NCI-H2227 treated with DMSO at 0.1 percent for 48 hours (cell line): ENCODE measurements at regions not wholly inside any gene's neighbourhood (a gene's known extent, or its start where the extent isn't known, plus 50 kb on each side); places are given as distances from the start of the nearest gene placed in this dataset.
"Not testable (repeated sequence)": the region's sequence is repeated elsewhere in the genome, so short reads cannot be mapped to it uniquely, and the experiment has no call there.

Experiments used
- DNase-seq: peaks from one replicate; lab custom pipeline; 2025; lab: John Stamatoyannopoulos, UW

DNA sequence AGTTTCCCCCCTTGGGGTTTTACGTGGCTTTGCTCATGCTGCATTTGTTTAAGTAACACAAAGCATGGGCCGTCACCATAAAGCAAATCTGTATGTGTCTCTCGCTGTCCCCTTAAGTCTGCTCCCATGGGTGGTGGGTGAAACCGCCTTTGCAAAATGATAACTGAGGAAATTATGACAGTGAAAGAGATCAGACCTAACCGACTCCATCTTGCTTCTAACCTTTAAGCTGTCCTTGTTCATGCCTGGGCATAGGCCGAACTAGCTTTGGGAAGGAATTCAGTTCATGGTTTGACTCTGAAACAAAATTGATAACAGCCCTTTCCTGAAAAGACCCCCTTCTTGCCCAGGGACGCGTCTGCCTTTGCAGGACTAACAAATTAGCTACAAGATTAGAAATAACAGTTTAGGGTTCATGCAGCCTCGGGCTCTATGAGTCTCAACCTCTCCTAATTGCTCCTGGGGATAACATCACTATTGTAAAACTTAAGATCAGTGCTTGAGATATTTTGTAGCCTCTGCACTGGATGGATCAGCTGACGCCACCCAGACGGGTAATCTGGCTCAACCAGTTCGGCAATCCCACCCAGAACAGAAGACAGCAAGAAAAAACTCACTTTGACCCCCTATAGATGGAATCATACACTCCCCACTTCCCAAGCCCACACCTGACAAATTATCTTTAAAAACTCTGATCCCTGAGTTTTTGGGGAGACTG is 623.7 kb downstream of the TYW1 start:
- no peak for DNase-seq

DNA sequence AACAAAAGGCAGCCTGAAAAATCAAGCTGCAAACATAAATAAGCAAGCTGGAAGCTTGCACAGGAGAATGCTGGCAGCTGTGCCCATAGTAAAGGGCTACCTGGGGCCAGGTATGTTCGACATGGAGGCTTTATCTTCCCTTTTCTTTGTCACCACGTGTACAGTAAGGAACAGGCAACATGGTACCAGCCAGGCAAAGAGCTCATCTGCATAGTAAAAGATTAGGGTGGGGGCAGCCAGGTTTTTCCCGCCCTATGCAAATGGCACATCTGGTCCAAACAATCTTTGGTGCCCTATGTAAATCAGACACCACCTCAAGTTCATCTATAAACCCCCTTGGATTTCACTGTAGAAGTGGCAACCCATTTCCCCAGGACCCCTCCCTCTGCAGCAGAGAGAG is 625.1 kb downstream of the TYW1 start:
- no peak for DNase-seq

DNA sequence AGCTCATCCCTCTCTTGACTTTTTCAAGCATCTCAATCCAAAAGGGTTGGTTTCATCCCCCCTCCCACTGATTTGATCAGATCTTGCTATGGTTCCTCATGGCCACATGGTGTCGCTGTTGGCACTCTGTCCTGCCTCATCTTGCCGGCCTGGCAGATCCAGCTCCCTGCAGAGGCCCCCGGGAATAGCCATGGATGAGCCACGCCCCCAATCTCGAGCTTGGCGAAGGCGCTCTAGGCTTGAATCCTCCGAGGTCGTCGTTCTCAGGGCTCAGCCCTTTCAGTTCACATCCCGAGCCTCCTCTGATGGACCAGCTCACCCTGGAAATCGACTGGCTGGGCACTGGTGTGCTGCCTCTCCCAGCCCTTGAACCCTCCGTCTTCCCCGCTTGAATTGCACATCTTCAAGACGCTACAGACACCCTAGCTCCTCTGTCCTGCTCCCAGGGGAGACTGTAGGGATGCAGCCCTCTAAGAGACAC is 628.7 kb downstream of the TYW1 start:
- DNase-seq, result peak; percentile 67

DNA sequence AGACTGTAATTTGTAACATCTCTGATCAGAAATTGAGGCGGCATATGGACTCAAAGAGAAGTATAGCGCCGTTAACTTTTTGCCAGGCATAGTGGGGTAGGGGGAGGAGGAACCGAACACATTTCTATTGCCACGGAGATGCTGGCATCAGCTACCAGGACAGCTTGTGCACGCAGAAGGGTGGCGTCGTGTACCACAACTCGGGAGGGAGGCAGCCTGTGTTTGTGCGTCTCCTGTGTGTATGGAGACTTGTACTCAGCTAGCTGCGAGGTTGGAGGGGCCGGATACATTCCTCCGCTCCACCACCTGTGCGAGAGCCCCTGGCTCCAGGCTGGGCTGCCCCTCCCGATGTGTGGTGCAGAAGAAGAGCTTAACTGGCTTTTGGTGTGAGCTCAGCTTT is 634.8 kb downstream of the TYW1 start:
- no peak for DNase-seq

DNA sequence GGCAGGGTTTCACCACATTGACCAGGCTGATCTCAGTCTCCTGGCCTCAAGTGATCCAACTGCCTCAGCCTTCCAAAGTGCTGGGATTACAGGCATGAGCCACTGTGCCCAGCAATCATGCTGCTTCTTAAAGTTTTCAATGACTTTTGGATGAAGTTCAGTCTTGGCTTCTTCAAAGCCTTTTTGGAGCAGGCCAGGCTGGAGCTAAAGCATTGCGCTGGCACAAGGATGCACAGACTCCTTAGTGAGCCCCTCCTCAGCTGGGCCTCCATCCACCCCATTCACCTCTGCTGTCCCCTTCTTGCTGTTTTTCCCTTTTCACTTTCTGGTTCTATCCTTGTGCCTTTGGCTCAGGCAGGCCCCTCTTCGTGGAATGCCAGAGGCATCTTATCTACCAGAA is 638.6 kb downstream of the TYW1 start:
- no peak for DNase-seq

DNA sequence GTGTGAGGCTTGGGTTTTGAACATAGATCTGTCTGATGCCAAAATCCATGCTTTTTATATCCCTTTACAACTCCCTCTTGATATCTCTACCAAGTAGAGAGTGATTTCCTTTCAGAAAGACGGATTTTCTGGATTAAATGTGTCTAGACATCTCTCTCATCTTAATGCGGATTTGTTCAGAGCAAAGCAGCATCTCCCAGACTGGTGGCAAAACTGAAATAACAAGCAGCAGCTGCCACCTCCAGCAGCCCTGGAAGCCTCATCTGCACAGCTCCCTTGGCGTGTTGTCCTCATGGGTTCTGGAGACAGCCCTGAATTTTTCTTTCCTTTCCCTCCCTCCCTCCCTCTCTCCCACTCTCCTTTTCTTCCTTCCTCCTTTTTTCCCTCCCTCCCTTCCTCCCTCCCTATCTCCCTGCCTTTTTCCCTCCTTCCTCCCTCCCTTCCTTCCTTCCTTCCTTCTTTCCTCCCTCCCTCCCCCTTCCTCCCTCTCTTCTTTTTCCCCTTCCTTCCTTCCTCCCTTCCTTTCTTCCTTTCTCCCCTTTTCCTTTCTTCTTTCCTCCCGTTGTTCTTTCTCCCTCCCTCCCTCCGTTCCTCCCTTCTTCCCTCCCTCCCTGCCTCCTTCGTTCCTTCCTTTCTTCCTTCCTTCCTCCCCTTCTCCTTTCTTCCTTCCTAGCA is 639.9 kb downstream of the TYW1 start:
- DNase-seq, result no peak

DNA sequence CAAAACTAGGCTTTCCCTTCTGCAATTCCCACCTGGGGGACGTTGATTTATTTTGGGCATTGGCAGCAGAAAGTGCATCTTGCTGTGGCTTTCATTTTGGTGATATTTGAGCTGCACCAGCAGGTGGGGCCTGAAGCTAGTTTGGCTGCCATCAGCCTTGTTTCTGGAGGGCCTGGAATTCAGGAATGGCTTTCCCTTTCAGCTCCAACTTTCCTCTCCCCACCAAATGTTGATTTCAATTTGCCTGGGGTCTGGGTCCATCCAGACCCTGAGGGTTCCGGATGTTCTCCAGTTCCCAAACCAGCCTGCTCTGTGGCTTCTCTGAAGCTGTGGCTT is 640.4 kb downstream of the TYW1 start:
- no peak for DNase-seq

DNA sequence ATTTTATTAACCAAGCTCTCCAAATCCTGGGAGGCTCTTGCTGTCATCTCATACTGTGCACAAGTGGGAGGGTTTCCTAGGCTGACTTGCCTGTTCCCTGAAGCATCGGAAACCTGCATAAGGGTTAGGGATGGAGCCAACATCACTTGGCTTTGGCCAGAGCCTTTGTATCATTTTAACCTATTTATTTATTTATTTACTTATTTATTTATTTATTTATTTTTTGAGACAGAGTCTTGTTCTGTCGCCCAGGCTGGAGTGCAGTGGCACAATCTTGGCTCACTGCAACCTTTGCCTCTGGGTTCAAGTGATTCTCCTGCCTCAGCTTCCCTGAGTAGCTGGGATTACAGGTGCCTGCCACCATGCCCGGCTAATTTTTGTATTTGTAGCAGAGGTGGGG is 645.9 kb downstream of the TYW1 start:
- DNase-seq, result not testable (repeated sequence)

DNA sequence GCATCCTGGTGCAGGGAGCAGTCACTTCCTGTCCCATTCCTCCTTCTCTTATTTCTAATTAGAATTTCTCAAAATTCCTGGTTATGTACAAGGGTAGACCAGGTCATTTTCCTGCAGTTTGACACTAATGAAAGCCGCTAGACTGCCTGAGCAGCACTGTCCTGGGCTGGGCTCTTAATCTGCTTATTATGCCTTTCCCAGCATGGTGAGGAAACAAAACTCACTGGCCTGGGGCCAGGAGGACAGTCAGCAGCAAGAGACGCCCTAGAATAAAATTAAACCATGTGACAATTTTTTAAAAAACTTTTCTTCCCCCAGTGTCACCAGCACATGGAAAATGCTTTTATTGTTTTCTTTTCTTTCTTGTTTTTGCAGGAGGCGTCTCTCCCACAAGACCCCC is 647.5 kb downstream of the TYW1 start:
- no peak for DNase-seq

DNA sequence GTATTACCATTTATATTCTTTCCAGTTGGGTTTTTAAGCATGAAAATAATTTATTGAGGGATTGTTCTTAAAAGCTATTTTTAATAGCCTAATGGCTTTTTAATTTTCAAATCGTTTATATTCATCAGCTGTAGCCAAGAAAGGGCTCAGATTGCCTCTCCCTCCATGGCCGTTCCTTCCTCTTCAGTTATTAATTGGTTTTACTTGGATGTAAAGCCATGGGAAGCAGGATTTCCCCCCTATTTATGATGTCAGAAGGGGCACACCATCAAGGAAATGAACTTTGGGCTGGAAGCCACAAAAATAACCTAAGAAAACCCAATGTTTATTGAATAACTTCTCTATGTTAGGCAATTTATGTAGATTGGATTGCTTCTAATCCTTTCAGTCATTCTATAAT is 656.3 kb downstream of the TYW1 start:
- no peak for DNase-seq

DNA sequence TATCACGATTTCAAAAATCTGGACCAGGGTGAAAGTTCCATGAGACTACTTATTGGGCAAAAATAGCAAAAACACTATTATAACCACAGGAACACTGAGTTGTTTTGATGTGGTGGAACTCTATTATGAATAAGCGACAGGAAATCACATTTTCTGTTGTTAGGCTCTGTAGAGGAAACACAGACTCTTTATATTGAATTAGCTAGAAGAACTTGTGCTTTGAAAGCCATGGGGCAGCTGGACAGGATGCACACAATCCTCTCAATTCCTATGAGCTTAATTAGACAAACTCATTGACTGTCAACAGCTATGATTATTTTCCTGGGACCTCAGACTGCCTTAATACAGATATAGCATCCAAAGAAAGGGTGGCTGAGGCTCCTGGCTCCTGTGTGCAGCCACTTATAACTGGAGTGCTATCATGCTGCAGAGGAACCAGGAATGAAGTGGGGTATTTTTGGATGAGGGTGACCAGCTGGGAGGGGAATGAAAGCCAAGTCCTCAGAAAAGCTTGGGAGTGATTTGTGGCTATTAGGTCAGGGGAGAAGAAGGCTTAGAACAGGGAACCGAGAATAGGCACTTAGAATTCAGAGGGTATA is 657.3 kb downstream of the TYW1 start:
- DNase-seq, result no peak

DNA sequence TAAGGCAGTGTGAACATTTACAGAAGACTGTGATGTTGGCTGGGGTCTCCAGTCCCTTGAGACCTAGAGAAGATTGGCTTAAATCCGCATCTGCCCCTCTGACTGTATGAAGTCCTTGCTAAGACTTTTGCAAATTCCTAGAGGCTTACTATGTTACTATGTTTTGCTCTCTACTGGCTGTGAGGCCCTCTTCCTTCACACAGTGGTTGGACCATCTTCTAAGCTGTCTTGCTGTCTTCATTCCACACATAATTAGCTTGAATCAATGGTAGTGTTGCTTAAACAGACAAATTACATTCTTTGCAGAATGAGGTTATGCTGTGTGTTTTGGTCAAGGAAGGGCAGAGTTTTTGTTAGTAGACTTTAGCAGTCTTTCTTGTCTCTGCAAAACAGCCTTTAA is 658.0 kb downstream of the TYW1 start:
- DNase-seq, result no peak

DNA sequence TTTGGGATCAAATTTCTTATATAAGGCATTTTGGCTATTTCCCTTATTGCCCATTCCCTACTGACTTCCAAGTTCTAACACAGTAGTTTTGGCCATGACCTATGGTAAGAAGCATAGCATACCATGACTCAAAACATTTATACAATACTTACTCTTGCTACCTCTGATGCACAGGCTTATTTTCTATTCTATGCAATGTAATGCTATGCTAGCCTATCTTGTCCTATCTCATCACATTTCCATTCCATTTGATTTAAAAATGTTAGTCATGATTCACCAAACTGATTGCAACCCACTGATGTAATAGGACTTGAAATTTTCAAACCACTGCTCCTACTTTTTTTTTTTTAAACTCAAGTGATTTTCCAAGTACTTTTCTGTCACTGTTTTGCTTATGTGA is 658.5 kb downstream of the TYW1 start:
- no peak for DNase-seq

DNA sequence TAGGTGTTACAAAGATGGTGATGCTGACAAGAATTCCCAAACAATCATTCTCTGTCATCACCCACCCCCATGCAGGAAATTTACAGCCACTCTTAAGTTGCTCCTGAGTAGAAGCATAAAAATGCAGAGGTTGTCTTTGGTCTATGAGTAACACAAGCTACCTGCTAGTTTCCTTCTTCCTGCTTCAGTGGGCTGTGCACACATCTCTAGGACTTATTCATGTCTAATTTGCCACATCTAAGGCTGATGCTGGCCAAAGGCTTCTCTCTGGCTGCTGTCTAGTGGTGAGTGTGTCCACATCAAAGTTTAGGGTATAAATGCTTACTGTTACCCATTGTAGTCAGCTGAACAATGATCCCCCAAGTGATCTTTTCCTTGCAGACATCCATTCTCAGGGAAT is 662.5 kb downstream of the TYW1 start:
- DNase-seq, result no peak

DNA sequence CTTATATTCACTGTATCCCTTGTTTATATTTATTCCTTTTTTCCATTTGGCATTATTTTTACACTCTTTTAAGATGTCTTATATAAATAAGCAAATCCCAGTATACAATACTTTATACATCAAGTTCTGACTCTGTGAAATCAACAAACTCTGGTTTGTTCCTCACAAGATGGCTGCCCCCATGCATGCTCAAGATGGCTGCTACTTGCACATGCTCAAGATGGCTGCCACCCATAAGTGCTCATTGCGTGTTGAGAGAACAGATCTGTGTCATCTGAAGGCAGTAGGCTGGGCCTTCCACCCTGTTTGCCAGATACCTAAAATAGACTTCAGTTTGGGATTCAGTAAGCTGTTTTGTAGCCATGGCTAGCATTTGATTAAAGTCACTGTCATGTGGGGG is 666.2 kb downstream of the TYW1 start:
- DNase-seq, result no peak

DNA sequence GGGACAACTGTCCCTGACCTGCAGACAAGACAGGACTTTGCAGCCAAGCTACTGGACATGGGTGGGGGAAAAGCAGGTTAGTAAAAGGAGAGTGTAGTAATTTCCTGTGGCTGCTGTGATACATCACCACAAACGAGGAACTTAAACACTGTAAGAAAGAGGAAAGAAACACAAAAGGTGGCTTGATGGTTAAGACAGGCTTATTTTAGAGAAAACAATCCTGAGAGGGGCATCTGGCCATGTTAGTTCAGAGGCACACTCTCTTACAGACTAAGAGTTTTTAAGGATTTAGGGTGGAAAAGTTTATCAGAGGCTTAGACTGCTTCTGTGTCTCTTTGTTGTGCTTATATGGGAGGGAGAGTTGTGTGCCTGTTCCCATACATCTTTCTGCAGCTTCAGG is 667.0 kb downstream of the TYW1 start:
- DNase-seq, result no peak

DNA sequence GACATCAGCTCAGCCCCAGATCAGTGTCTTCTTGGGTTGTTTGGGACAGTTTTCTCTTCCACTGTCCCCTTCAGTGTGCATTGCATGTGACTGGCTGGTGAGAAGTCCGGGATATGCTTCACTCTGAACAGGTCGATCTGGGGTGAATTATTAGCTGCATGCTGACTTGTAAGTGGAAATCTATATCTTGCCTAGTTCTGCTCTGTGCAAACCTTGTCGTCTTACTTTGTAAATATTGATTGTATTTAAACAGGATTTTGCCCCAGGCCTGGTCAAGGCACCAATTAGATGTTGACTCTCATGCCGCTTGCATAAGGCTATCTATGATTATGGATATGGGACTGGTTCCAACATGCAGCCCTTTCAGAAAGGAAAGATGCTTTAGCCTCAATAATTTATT is 669.7 kb downstream of the TYW1 start:
- DNase-seq, result not testable (repeated sequence)

DNA sequence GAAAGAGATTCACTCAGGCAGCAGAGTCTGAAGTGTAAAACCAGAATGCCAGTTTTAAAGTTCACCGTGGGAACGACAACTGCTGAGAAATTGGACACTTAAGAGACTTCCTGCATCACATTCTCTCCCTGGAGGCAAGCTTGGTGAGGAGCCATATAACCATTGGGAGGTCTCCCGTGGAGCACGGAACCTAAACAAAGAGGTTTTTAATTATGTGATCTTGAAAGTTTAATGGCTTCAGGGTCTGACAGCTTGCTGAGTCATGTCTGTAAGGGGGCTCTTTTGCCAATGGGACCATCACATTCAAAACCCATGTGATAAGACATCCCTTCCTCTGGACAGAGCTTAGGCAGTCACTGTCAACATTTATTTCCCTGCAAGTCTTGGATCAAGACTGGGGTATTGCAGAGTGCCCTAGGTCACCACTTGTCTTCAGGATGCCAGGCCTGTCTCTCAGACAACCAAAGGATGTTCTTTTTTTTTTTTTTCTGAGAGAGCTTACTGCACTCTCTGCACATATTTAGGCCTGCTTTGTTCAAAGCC is 674.4 kb downstream of the TYW1 start:
- no peak for DNase-seq

DNA sequence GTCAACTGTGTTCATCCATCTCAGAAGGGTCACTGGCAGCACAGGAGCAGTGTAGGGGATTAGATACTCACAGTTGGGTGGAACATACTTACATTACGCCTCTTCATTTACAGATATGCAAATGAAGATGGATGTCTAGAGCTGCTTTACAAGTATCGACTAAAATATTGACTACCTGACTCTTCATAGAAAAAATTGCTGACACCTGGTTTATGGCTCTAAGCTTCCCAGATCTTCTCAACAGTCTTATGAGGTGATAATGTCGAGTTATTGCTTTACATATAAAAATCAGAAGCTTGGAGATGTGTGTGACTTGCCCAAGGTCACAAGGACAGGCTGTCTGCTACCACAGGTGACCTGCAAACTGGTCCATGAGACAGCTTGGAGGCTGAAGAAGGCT is 677.2 kb downstream of the TYW1 start:
- no peak for DNase-seq

DNA sequence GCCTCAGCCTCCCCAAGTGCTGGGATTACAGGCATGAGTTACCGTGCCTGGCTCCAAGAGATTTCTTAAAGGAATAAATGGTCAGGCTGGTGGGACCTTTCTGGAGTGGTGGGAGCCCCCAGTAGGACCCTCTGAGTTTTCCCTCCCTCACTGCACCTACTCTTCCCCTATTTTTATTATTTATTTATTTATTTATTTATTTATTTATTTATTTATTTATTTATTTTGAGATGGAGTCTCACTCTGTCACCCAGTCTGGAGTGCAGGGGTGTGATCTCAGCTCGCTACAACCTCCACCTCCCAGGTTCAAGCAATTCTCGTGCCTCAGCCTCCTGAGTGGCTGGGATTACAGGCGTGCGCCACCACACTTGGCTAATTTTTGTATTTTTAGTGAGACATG is 678.2 kb downstream of the TYW1 start:
- DNase-seq, result not testable (repeated sequence)

DNA sequence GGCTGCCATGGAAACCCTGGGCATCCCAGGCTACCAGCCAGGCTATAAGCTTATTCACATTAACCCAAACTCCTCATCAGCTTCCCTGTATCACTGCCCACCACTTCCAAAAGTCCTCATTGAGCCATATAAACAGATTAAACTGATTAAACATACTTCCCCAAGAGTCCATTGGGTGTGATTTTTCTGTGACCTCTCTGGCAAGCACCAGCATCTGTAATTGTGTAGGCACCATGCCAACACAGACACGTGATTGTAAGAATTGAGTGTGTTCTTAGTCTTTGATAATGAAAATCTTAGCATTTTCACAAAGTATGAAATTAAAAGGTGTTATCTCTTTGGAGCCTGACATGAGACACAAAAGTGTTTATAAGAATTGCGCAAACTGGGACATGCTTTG is 679.3 kb downstream of the TYW1 start:
- DNase-seq, result no peak

DNA sequence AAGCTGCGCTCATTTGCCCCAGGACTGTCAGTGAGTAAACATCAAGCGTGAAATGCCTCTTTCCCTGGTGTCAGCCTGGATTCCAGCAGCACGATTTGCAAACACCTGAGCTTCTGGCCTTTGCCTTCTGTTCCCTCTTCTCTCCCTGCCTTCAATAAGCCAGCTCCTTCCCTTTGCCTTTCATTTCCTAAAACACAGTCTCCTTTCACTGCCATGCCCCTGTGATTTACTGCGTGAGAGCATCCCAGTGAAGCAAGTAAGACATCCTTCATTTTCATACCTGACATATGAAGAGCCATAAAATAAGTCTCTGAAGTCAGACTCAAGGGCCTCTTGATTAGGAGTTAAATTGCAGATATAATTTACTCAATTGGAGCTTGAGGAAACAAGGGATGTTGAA is 681.8 kb downstream of the TYW1 start:
- DNase-seq, result no peak

DNA sequence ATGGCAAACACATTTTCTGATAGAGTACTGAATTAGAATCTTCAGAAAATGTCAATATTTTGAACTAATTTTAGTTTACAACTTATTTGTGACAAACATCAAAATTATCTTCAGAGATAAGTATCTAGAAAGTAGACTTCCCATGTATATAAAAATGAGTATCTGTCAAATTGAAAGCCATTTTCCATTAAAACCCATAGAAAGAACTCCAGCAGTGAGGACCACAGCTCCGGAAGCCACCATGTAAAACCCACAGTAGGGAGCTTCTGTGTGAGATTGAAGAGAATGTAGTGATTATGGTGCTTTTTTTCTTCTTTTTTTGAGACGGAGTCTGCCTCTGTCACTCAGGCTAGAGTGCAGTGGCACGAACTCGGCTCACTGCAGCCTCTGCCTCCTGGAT is 687.0 kb downstream of the TYW1 start:
- DNase-seq, result no peak
